Neutrophil (primary cell): ENCODE measurements at regions not wholly inside any gene's neighbourhood (a gene's known extent, or its start where the extent isn't known, plus 50 kb on each side); places are given as distances from the start of the nearest gene placed in this dataset.

Experiments used
- H3K27ac ChIP-seq: fragments of 200-600 bp; sonication (generic); 2 replicates; pipeline ENCODE4 v1.5.1; 2016; ENCODE audit warnings: mild to moderate bottlenecking, moderate library complexity
- H3K27me3 ChIP-seq: fragments of 200-600 bp; sonication (generic); 2 replicates; pipeline ENCODE4 v1.6.0; 2016; ENCODE audit warnings: mild to moderate bottlenecking
- H3K36me3 ChIP-seq: fragments of 200-600 bp; sonication (generic); 2 replicates; pipeline ENCODE4 v1.5.1; 2017
- H3K4me1 ChIP-seq, 2 experiments: fragments of 200-600 bp in 1 of 2; sonication (generic) in 1 of 2; 1 replicate in 1 of 2; 2 replicates in 1 of 2; pipeline versions ENCODE4 v1.5.1 to v1.6.1; 2013 to 2016; ENCODE audit warnings: low read depth in 1 of 2, low read length in 1 of 2, mild to moderate bottlenecking in 1 of 2, moderate library complexity in 1 of 2; ENCODE audit not compliant: control insufficient read depth in 1 of 2, insufficient read depth in 1 of 2
- H3K4me3 ChIP-seq, 2 experiments: fragments of 200-600 bp in 1 of 2; sonication (generic) in 1 of 2; 1 replicate in 1 of 2; 2 replicates in 1 of 2; pipeline ENCODE4 v1.5.1; 2013 to 2016; ENCODE audit warnings: low read depth in 1 of 2, low read length in 1 of 2, mild to moderate bottlenecking in 1 of 2, moderate library complexity in 1 of 2
- H3K9me3 ChIP-seq: fragments of 200-600 bp; sonication (generic); 2 replicates; pipeline ENCODE4 v1.5.1; 2016
- TF ChIP-seq, protein P1 (sequence below): fragments of 200-600 bp; sonication (generic); IDR thresholded peaks from 2 replicates; pipeline ENCODE4 v1.5.1; 2016; ENCODE audit warnings: antibody characterized with exemption

- H3K36me3 ChIP-seq, result no peaks in the 10 kb centered on the region
- TF ChIP-seq, protein P1, sequence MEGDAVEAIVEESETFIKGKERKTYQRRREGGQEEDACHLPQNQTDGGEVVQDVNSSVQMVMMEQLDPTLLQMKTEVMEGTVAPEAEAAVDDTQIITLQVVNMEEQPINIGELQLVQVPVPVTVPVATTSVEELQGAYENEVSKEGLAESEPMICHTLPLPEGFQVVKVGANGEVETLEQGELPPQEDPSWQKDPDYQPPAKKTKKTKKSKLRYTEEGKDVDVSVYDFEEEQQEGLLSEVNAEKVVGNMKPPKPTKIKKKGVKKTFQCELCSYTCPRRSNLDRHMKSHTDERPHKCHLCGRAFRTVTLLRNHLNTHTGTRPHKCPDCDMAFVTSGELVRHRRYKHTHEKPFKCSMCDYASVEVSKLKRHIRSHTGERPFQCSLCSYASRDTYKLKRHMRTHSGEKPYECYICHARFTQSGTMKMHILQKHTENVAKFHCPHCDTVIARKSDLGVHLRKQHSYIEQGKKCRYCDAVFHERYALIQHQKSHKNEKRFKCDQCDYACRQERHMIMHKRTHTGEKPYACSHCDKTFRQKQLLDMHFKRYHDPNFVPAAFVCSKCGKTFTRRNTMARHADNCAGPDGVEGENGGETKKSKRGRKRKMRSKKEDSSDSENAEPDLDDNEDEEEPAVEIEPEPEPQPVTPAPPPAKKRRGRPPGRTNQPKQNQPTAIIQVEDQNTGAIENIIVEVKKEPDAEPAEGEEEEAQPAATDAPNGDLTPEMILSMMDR, result no peak
- no peak overlapping the region for H3K27ac ChIP-seq
- H3K4me3 ChIP-seq, result no peak overlapping the region
- H3K9me3 ChIP-seq, result no peaks in the 10 kb centered on the region
- H3K27me3 ChIP-seq, result no peaks in the 10 kb centered on the region
- H3K4me1 ChIP-seq, result no peaks in the 10 kb centered on the region
These were observed 957.2 kb upstream of the PRKX start for GRCh38 chrX:4670606-4671005.

GRCh38 chrX:4668802-4669536, 955.5 kb upstream of the PRKX start:
- Histone ChIP-seq H3K9me3 (no peaks in the 10 kb centered on the region), H3K27ac (no peak overlapping the region), H3K4me3 (no peak overlapping the region), H3K4me1 (no peaks in the 10 kb centered on the region), H3K27me3 (no peaks in the 10 kb centered on the region), H3K36me3 (no peaks in the 10 kb centered on the region)
- TF ChIP-seq, protein P1, result no peak

DNA sequence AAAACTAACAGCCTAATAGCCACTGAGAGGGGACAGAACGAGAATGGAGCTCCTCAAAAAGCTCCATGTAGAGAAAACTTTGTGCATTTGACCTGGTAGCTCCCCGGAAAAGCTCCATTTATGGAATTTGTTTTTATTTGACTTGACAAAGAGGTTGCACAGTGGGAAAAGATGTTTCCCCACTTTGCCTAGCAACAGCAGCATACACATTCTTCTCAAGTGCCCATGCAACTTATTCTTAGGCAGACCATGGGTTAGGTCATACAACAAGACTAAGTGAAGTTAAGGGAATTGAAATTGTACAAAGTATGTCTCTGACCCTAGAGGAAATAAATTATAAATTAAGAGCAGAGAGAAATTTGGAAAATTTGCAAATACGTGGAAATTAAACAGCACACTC, 949.6 kb upstream of the PRKX start:
- no peaks in the 10 kb centered on the region for H3K9me3 ChIP-seq
- H3K4me1 ChIP-seq, result no peaks in the 10 kb centered on the region
- H3K36me3 ChIP-seq, result no peaks in the 10 kb centered on the region
- TF ChIP-seq, protein P1, result no peak
- H3K4me3 ChIP-seq, result no peak overlapping the region
- no peaks in the 10 kb centered on the region for H3K27me3 ChIP-seq
- H3K27ac ChIP-seq, result no peak overlapping the region

DNA sequence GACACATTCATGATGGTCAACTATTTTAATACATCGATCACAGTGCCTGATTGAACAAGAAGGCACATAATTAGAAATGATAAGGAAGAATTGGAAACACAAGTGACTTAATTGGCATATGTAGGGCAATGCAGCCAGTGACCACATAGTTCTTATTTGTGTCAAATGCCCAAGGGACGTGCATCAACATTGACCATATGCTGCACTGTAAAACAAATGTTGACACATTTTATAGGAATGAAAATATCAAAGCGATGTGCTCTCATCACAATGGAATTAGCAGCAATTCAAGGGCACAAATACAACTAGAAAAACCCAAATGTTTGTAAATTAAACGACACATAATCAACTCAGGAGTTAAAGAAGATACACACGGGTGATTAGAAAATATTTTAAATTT, 948.3 kb upstream of the PRKX start:
- no peaks in the 10 kb centered on the region for H3K9me3 ChIP-seq
- H3K36me3 ChIP-seq, result no peaks in the 10 kb centered on the region
- no peak overlapping the region for H3K4me3 ChIP-seq
- TF ChIP-seq, protein P1, result no peak
- H3K4me1 ChIP-seq, result no peaks in the 10 kb centered on the region
- no peak overlapping the region for H3K27ac ChIP-seq
- H3K27me3 ChIP-seq, result no peaks in the 10 kb centered on the region

GRCh38 chrX:4656419-4656818, 943.0 kb upstream of the PRKX start:
- no peaks in the 10 kb centered on the region for H3K27me3 ChIP-seq
- H3K27ac ChIP-seq, result no peak overlapping the region
- H3K4me3 ChIP-seq, result no peak overlapping the region
- no peaks in the 10 kb centered on the region for H3K4me1 ChIP-seq
- H3K9me3 ChIP-seq, result no peaks in the 10 kb centered on the region
- H3K36me3 ChIP-seq, result no peaks in the 10 kb centered on the region
- TF ChIP-seq, protein P1, result no peak
